Mesenchymal stem cell (in vitro differentiated cells and primary cell): ENCODE measurements at regions not wholly inside any gene's neighbourhood (a gene's known extent, or its start where the extent isn't known, plus 50 kb on each side); places are given as distances from the start of the nearest gene placed in this dataset.
"Not testable (repeated sequence)": the region's sequence is repeated elsewhere in the genome, so short reads cannot be mapped to it uniquely, and the experiment has no call there.

Experiments used
- DNase-seq: peaks from one replicate; pipeline ENCODE4 v3.0.0-alpha.2; 2013
- H2AFZ ChIP-seq: one replicate; pipeline ENCODE4 v1.6.1; 2013; ENCODE audit warnings: low read depth, mild to moderate bottlenecking, control low read depth, inconsistent platforms, low read length, moderate library complexity
- H2AK5ac ChIP-seq: 2 replicates; pipeline ENCODE4 v1.6.1; 2013; ENCODE audit warnings: low read length, moderate library complexity, mild to moderate bottlenecking, inconsistent platforms; ENCODE audit not compliant: severe bottlenecking
- H2BK120ac ChIP-seq: one replicate; pipeline ENCODE4 v1.6.1; 2013; ENCODE audit warnings: low read depth, mild to moderate bottlenecking, inconsistent platforms, low read length, moderate library complexity
- H2BK12ac ChIP-seq, 2 experiments: one replicate each; pipeline ENCODE4 v1.6.1; 2013; ENCODE audit warnings: inconsistent platforms in 2 of 2, low read length in 2 of 2, mild to moderate bottlenecking in 2 of 2, moderate library complexity in 2 of 2, control low read depth in 1 of 2
- H2BK15ac ChIP-seq: one replicate; pipeline ENCODE4 v1.6.1; 2013; ENCODE audit warnings: mild to moderate bottlenecking, low read depth, inconsistent platforms; ENCODE audit not compliant: poor library complexity, severe bottlenecking
- H2BK5ac ChIP-seq: 2 replicates; pipeline ENCODE4 v1.6.1; 2013; ENCODE audit warnings: low read depth, mild to moderate bottlenecking, low read length, control low read depth, inconsistent platforms; ENCODE audit not compliant: poor library complexity, severe bottlenecking
- H3K14ac ChIP-seq, 2 experiments: one replicate each; pipeline ENCODE4 v1.6.1; 2013; ENCODE audit warnings: inconsistent platforms in 2 of 2, low read length in 2 of 2, control low read depth in 1 of 2, mild to moderate bottlenecking in 1 of 2, moderate library complexity in 1 of 2
- H3K18ac ChIP-seq, 2 experiments: one replicate each; pipeline ENCODE4 v1.6.1; 2013; ENCODE audit warnings: inconsistent platforms in 2 of 2, low read length in 2 of 2, control low read depth in 1 of 2, low read depth in 1 of 2, mild to moderate bottlenecking in 1 of 2
- H3K23ac ChIP-seq, 2 experiments: one replicate each; pipeline ENCODE4 v1.6.1; 2013; ENCODE audit warnings: inconsistent platforms in 2 of 2, low read length in 2 of 2, mild to moderate bottlenecking in 2 of 2, moderate library complexity in 2 of 2, control low read depth in 1 of 2
- H3K27ac ChIP-seq: 2 replicates; pipeline ENCODE4 v1.5.1; 2013; ENCODE audit warnings: mild to moderate bottlenecking, moderate library complexity, low read length, control low read depth, inconsistent platforms; ENCODE audit not compliant: poor library complexity, severe bottlenecking
- H3K27me3 ChIP-seq, 2 experiments: 2 replicates each; pipeline versions ENCODE4 v1.6.1 to v1.7.0; 2013; ENCODE audit warnings: low read length in 2 of 2, mild to moderate bottlenecking in 2 of 2, moderate library complexity in 2 of 2, control low read depth in 1 of 2, inconsistent platforms in 1 of 2; ENCODE audit not compliant: control insufficient read depth in 1 of 2, insufficient read depth in 1 of 2
- H3K36me3 ChIP-seq, 2 experiments: 2 replicates each; pipeline versions ENCODE4 v1.6.1 to v1.7.0; 2013; ENCODE audit warnings: low read length in 2 of 2, control low read depth in 1 of 2, inconsistent platforms in 1 of 2, low read depth in 1 of 2, mild to moderate bottlenecking in 1 of 2; ENCODE audit not compliant: insufficient read depth in 2 of 2, control insufficient read depth in 1 of 2
- H3K4ac ChIP-seq, 2 experiments: one replicate each; pipeline ENCODE4 v1.6.1; 2013; ENCODE audit warnings: inconsistent platforms in 2 of 2, low read length in 2 of 2, mild to moderate bottlenecking in 2 of 2, moderate library complexity in 2 of 2, control low read depth in 1 of 2, low read depth in 1 of 2
- H3K4me1 ChIP-seq: 2 replicates; pipeline ENCODE4 v1.6.1; 2013; ENCODE audit warnings: low read depth, low read length, control low read depth; ENCODE audit not compliant: control insufficient read depth, insufficient read depth
- H3K4me2 ChIP-seq: 2 replicates; pipeline ENCODE4 v1.6.1; 2013; ENCODE audit warnings: low read length, mild to moderate bottlenecking, inconsistent platforms; ENCODE audit not compliant: poor library complexity, severe bottlenecking
- H3K4me3 ChIP-seq, 2 experiments: 2 replicates each; pipeline versions ENCODE4 v1.5.1 to v1.7.0; 2013; ENCODE audit warnings: low read length in 2 of 2, mild to moderate bottlenecking in 2 of 2, control low read depth in 1 of 2, low read depth in 1 of 2; ENCODE audit not compliant: insufficient read depth in 1 of 2
- H3K79me1 ChIP-seq: replicated peaks from 2 replicates; pipeline ENCODE4 v1.6.1; 2013; ENCODE audit warnings: mild to moderate bottlenecking, control low read depth, low read length, inconsistent platforms; ENCODE audit not compliant: poor library complexity, severe bottlenecking
- H3K9ac ChIP-seq: 2 replicates; pipeline ENCODE4 v1.7.0; 2013; ENCODE audit warnings: mild to moderate bottlenecking, low read length, moderate library complexity
- H3K9me3 ChIP-seq: 2 replicates; pipeline ENCODE4 v1.7.0; 2013; ENCODE audit warnings: mild to moderate bottlenecking, low read length; ENCODE audit not compliant: control insufficient read depth
- H4K8ac ChIP-seq: one replicate; pipeline ENCODE4 v1.6.1; 2013; ENCODE audit warnings: inconsistent platforms, mild to moderate bottlenecking, low read length, moderate library complexity
- H4K91ac ChIP-seq: one replicate; pipeline ENCODE4 v1.6.1; 2013; ENCODE audit warnings: mild to moderate bottlenecking, low read length, inconsistent platforms
- WGBS: methylation state at CpG from one replicate; pipeline ENCODE4 v1.1.7; 2013; ENCODE audit warnings: mixed read lengths; 5-methylcytosine and 5-hydroxymethylcytosine counted together

DNA sequence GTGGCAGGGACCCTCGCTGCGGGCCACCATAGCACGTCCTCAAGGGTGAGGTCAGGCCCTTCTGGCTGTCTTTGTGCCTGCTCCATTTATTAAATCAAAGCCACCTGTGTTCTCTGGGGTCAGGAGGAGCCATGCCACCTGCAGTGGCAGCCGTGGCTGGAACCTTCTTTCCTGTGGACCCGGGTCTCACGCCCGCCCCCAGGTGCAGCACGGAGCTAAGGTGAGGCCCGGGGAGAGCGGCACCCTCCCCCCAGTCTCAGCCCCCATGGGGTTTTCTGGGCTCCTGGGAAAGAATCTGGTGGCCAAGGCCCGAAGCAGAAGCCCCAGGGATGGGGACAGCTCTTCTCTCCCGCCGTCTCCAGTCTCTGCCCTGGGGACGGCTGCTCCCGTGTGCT lies 195.4 kb downstream of the LAT start:
- H3K4me2 ChIP-seq, H4K8ac ChIP-seq, H2BK120ac ChIP-seq, H3K14ac ChIP-seq, H2BK5ac ChIP-seq, H3K79me1 ChIP-seq, H2BK15ac ChIP-seq, H3K27ac ChIP-seq, H2BK12ac ChIP-seq, H2AK5ac ChIP-seq, H2AFZ ChIP-seq, DNase-seq, H3K9me3 ChIP-seq, H3K27me3 ChIP-seq, H4K91ac ChIP-seq, H3K9ac ChIP-seq, H3K23ac ChIP-seq, H3K4me3 ChIP-seq, H3K4me1 ChIP-seq, H3K4ac ChIP-seq, H3K18ac ChIP-seq, H3K36me3 ChIP-seq: not testable (repeated sequence)
- 91% methylated on average over 13 of the region's 15 CpGs for WGBS

DNA sequence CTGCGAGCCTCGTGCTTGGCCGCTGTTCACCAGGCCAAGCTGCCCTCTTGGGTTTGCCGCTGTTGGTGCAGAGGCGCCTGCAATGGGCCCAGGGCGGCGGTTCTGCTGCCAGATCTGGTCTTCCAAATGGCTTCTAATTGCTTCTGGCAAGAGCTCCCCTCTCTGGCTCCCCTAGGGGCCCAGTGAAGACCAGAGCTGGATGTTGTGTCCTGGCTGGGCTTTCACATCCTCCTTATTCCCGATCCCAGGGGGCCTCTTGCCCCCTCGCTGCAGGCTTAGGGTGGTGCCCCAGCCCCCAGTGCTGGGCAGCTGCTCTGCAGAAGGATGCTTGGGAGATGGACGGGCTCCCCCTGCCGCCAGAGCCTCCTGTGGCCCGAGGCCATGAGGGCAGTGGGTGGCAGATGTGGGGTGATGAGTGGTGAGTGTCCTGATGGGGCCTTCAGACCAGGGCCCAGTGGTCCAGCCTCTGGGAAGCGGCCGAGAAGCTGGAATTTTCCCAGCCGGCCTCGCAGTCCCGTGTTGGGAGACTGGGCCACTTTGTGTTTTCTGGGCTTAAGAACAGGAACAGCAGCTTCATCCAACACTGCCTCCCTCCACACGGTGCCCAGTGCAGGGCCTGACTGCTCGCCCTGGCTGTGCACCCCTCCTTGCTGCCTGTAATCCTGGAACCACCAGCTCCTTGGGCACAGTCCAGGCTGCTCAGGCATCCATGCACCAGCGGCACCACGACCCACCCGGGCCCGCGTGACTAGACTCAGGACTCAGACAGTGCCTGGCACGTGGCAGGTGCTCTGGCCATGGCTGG lies 194.8 kb downstream of the LAT start:
- not testable (repeated sequence) for H2BK15ac ChIP-seq, H2BK120ac ChIP-seq, H3K36me3 ChIP-seq, H3K79me1 ChIP-seq, H4K91ac ChIP-seq, DNase-seq, H3K27me3 ChIP-seq, H3K27ac ChIP-seq, H3K23ac ChIP-seq, H3K4ac ChIP-seq, H3K18ac ChIP-seq, H3K9me3 ChIP-seq, H3K14ac ChIP-seq, H2AFZ ChIP-seq, H4K8ac ChIP-seq, H3K4me3 ChIP-seq, H2AK5ac ChIP-seq, H2BK12ac ChIP-seq, H2BK5ac ChIP-seq, H3K4me2 ChIP-seq, H3K4me1 ChIP-seq
- WGBS, result 90% methylated on average over 24 of the region's 25 CpGs
- H3K9ac ChIP-seq, result peak overlapping the region; percentile 43

DNA sequence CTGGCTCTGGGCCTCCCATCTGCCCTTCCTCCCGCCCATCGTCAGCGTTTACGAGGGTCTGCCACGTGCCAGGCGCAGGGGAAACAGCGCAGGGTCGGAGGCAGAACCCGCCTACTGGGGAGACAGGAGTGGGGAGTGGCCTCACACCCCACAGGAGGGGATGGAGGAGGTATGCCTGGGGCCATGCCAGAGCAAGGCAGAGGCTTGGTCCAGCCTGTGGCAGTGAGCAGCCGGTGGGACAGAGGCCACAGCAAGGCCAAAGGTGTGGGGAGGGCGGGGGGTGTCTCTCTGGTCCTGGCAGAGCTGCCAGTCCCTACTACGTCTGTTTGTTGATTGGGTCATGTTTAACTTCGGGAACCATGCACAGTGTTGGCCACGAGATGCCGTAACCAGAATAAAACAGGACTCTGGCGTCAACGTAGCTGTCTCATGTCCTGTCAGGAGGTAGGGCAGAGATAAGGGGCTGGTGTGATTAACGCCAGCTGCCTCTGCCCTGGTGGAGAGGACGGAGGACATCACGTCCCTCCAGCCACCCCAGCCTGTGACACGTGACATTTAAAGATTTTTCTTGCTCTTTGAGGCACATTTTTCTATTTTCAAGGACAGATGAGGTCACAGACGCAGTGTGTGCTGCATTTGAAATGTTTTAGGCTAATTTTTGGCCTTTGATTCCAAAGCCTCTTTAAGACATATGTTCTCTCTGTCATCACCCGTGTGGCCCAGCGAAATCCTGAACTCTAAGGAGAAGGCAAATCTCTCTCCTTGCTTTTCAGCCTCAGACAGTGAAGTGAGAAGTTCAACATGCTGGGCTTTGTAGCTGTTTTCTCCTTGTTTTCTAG lies 193.3 kb downstream of the LAT start:
- not testable (repeated sequence) for H3K4ac ChIP-seq, H2AK5ac ChIP-seq, H3K4me2 ChIP-seq, H3K27ac ChIP-seq, H2AFZ ChIP-seq, H3K4me3 ChIP-seq, H4K8ac ChIP-seq, H2BK120ac ChIP-seq, H3K23ac ChIP-seq, H3K4me1 ChIP-seq, H4K91ac ChIP-seq, H3K79me1 ChIP-seq, H2BK15ac ChIP-seq, H2BK5ac ChIP-seq, H3K36me3 ChIP-seq, H3K9me3 ChIP-seq, H3K27me3 ChIP-seq
- H3K9ac ChIP-seq, result peak overlapping the region; percentile 72
- peak; percentile 52 for DNase-seq
- peak overlapping the region in 1 of 2 experiments; percentile 5 for H3K18ac ChIP-seq
- peak overlapping the region in 1 of 2 experiments; percentile 42 for H2BK12ac ChIP-seq
- 68% methylated on average over 19 of the region's 24 CpGs for WGBS
- H3K14ac ChIP-seq, result peak overlapping the region in 1 of 2 experiments; percentile 20

DNA sequence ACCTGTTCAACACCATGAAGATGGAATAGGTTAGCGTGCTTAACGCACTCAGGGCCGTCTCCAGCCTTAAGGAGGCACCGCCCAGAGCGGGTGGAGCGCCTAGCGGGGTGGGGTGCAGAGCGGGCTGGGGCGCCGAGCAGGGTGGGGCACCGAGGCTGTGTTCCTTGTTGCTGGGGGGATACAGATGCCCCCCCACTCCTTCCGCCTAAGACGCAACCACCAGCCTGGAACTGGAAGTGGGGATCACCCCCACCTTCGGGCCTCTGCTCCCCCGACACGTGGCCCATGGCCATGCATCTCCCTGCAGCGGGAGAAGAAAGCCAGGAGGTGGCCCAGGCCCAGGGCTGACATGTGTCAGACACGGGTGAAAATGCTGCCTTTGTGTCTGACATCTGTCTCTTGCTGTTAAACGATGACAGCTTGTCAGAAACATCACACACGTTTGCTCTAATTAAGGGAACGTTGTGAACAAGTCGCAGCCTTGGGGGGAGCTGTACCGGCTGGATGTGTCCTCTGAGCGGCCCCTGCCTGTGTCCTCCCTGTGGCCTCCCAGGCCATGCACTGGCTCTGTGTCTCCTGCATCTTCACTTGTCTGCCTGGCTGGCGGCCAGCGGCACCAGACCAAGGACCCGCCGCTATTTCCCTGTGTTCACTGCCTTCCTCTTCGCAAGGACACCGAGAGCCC lies 192.5 kb downstream of the LAT start:
- not testable (repeated sequence) for H2BK12ac ChIP-seq, H3K27ac ChIP-seq, H3K4me3 ChIP-seq, H3K4me2 ChIP-seq, H3K9me3 ChIP-seq, H3K27me3 ChIP-seq, H2AK5ac ChIP-seq, H2BK15ac ChIP-seq, DNase-seq, H4K8ac ChIP-seq, H3K36me3 ChIP-seq, H3K23ac ChIP-seq, H3K79me1 ChIP-seq, H3K14ac ChIP-seq, H3K9ac ChIP-seq, H3K18ac ChIP-seq, H2BK5ac ChIP-seq, H2BK120ac ChIP-seq, H3K4me1 ChIP-seq, H2AFZ ChIP-seq, H4K91ac ChIP-seq
- peak overlapping the region in 1 of 2 experiments; percentile 6 for H3K4ac ChIP-seq
- WGBS, result 81% methylated on average over 30 of the region's 30 CpGs
